ENCODE measurements at regions not wholly inside any gene's neighbourhood (a gene's known extent, or its start where the extent isn't known, plus 50 kb on each side); places are given as distances from the start of the nearest gene placed in this dataset.

- DNase-seq = no peak
Observed at GRCh38 chr10:78729366-78729765, 339.4 kb upstream of the ZMIZ1 start.

DNA sequence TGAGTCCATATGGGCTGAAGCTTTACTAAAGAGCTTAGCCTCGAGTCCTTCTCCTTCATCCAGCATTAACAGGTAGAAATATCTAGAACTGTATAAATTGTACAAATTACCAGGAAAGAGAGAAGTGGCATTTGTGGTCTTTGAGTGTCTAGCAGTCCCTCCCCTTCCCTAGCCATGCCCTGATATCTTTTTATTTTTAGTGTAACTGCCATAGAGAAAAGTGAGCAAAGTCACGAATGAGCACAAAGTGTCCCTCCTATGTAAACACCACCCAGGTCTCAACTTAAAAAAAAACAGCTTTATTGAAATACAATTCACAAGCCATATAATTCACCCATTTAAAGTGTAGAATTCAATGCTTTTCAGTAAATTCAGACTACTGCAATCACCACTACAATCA is 339.0 kb upstream of the ZMIZ1 start:
- DNase-seq = no peak

- DNase-seq = no peak
Observed at GRCh38 chr10:78730754-78731153, 338.0 kb upstream of the ZMIZ1 start.

- DNase-seq = no peak
Observed at GRCh38 chr10:78731675-78732074, 337.1 kb upstream of the ZMIZ1 start.

DNA sequence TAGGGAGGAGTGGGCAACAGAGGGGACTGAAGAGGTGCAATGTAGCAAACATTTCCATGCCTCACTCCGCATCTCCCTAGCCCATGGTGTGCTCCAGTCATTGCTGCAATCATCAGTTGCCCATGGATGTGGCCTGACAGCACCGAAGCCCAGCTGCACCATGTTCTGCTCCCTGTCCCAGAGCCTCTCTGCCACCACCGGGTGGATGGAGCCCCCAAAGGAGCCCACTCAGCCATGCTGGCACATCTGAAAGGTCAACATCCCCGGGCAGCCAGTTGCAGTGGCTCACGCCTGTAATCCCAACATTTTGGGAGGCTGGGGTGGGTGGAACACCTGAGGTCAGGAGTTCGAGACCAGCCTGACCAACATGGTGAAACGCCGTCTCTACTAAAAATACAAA is 336.4 kb upstream of the ZMIZ1 start:
- DNase-seq = no peak

GRCh38 chr10:78736926-78737630 is 331.7 kb upstream of the ZMIZ1 start:
- DNase-seq = no peak

- no peak for DNase-seq
Observed at GRCh38 chr10:78737883-78738856, 330.6 kb upstream of the ZMIZ1 start.

DNA sequence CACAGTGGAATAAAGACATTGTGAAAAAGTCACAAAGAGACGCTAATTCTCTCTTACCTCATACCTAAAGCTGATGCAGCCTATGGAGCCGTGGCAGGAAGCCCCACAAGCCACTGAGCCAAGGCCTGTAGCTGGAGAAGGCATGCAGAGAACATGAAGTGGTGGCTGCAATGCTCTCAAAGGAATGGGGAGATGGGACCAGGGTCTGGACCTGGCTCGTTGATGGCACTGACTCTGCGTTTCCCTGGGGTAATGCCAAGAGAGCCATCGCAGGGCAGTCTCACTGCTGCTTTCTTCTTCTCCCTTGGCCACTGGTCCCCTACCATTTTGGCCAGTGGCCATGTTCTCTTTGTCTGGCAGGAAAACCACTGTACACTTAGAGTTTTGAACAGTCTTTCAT is 329.9 kb upstream of the ZMIZ1 start:
- DNase-seq = no peak

GRCh38 chr10:78739444-78740053 is 329.2 kb upstream of the ZMIZ1 start:
- DNase-seq = no peak

DNA sequence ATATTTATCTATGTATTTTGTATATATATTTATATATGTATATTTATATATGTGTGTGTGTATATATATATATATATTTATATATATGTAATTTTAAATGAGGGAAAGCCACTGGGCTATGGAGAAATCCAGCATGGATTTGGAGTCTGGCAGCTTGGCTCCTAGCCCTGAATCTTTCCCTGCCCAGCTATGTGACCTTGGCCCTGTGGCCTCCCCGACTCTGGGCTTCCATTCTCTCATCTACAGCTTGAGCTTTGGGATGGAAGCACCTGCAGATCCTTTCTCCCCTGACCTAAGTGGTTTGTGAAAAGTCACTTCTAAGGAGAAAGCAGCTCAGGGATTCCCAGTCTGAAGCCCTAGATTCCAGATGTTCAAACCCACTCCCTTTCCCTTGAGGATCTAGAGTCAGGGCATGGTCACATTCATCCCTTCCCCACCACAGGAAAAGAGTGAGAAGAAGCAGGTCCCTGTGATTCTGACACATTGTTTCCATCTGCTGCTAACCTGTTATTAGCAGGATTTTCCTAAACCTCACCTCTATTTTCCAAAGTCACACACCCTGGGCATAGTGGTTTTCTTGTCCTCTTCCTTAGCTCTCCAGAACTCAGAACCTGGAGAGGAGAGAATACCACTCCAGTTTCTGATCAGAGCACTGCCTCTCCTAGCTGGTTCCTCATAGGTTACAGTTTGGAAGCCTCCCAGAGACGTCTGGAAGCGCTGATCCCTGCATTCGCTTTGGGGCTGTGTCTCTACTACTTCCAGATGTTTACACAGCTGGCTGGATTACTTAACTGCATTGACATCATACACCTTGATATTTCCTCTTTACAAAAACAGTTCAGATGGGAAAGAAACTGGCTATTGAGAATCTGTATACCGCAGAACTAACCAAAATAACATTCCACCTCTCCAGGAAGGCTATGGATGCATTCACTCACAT is 327.5 kb upstream of the ZMIZ1 start:
- no peak for DNase-seq

- DNase-seq = no peak
Observed at GRCh38 chr10:78742406-78742729, 326.4 kb upstream of the ZMIZ1 start.

GRCh38 chr10:78742730-78743615 is 325.8 kb upstream of the ZMIZ1 start:
- DNase-seq = no peak

DNA sequence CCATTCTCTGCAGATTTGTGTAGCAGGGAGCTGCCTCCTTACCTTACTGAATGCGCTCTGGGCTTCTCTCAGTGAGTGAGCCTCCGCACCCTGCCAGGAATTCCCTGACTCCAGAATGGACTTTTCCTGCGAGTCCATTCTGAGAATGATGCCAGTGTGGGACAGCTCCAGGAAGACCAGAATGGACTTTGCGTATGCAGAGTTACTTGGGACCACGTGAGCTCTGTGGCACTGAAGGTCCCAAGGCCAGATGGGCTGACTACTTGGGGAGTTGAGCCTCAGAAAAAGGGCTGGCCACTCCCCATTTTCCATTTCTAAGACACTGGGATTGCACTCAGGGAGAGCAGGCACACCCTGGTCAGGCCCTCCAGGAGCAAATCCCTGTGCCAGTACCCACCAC is 324.7 kb upstream of the ZMIZ1 start:
- DNase-seq = no peak

DNA sequence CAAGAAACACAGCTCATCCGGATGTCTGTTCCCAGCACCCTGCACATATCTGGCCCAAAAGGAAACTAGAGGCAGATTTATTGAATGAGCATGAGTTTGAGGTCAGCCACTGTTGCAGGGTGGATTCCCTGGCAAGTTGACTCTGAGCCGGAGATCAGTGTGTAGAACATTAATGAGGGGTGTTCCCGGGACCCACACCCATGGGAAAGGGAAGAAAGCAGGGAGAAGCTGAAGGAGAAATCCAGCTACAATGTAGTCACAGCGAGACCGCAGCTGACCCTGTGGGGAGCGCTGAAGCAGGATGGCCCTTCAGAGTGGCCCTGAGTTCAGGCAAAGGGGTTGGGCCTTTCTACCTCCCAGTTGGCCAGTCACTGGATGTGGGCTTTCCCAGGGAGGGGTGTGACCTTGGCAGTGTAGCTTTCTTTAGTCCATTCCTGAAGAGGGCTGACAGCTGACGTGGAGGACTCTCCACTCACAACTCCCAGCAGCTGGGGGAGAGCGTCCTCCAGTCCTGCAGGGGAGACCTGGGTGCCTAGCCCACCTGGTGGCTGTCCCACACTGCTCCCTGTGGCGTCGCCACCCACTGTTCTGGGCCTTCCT is 324.2 kb upstream of the ZMIZ1 start:
- no peak for DNase-seq

DNA sequence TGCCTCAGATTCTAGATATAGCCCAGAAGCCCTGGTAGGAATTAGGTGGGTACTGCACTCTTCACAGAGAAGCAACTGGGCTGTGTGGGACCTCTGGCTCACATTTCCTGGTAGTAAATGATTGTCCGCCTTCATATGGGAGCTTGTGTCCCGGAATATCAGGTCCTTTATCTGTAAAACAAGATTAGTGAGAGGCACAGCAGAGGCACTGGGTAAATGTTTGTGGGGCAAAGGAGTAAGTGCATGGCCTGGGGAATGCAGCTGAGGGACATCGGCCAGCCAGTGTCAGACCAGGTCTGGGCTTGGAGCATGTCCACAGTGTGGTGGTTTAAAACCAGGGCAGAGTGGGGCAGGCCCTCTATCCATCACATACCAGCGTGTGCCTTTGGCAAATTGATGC is 323.3 kb upstream of the ZMIZ1 start:
- no peak for DNase-seq

GRCh38 chr10:78746155-78746763 is 322.5 kb upstream of the ZMIZ1 start:
- no peak for DNase-seq

DNA sequence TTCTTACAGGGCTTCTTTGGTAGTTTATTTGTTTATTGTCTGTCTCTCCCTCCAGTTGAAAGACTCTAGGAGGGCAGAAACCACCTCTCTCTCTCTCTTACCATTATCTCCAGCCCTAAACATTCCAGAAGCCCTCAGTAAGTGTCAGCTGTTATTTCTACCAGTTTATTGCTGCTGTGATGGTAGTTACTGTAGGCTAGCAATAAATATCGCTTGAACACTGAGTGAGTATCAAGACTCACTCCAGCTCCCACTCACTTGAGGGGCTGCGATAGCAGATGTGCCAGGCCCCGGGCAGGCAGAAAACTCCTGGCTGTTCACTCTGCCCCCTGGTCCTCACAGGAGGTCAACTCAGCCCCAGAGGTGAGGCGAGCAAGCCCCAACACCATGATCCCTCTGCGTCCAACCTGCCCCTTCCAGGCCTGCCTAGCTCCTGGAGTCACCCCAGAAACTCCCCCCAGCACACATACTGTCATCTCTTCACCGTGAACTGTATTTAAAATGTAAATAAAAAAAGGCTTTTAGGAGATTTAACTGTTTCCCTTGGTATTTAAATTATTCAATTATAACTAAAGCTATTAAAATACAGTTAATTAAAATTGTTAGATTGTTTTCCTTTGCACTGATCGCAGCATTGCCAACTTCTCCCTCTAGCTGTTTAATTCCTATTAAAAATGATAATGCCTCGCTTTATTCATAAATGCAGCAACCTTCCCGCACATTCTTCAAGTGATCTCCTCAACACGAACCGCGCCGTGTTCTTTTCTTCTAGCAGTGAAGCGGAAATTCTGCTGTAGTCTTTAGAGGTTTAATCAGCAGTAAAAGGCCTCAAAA is 321.1 kb upstream of the ZMIZ1 start:
- no peak for DNase-seq

DNA sequence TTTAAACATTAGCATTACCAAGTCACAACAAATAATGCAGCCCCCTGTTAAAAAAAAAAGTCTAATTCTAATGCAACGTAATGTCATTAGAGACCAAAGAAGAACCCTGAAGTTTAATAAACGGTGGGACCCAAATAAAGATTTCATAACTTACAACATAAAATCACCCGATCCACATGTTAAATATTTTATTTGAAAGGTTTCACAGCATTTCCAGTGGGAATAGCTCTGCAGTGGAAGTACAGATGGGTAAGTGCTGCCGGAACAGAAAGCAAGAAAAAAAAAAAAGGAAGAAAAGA is 320.6 kb upstream of the ZMIZ1 start:
- no peak for DNase-seq

DNA sequence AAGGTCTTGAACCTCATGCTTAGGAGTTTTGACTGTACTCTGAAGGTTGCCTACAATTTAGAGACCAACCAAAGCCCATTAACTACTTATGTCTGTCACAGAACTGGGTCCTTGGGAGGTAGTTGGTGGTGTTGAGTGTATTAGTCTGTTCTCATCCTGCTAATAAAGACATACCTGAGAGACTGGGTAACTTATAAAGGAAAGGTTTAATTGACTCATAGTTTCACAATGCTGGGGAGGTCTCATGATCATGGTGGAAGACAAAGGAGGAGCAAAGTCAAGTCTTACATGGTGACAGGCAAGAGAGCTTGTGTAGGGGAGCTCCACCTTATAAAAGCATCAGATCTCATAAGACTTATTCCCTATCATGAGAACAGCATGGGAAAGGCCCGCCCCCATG is 319.6 kb upstream of the ZMIZ1 start:
- no peak for DNase-seq

DNA sequence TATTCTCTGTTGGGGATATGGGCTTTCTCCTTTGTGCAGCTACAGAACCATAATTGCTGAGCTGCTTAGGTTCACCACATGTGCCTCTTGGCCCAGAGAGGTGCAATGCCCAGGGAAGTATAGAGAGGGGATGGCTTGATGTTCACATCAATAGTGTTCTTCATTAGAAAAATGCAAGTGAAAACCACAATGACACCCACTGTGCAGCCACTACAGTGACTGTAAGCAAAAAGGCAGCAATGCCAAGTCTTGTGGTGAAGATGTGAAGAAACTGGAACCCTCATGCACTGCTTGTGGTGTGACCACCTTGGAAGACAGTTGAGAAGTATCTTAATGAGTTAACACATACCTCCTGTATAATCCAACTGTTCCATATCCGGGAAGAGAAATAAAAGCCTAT is 318.9 kb upstream of the ZMIZ1 start:
- DNase-seq = no peak
